ENCODE measurements at regions not wholly inside any gene's neighbourhood (a gene's known extent, or its start where the extent isn't known, plus 50 kb on each side); places are given as distances from the start of the nearest gene placed in this dataset.
"Not testable (repeated sequence)": the region's sequence is repeated elsewhere in the genome, so short reads cannot be mapped to it uniquely, and the experiment has no call there.

GRCh38 chr1:196160066-196160795, 448.0 kb downstream of the KCNT2 start:
- no peak for DNase-seq

- no peak for DNase-seq
Observed at GRCh38 chr1:196155586-196155985, 452.7 kb downstream of the KCNT2 start.

GRCh38 chr1:196152975-196153374, 455.3 kb downstream of the KCNT2 start:
- no peak for DNase-seq

GRCh38 chr1:196152086-196152485, 456.2 kb downstream of the KCNT2 start:
- no peak for DNase-seq

GRCh38 chr1:196148367-196148970, 459.8 kb downstream of the KCNT2 start:
- DNase-seq = no peak

- DNase-seq = no peak
Observed at GRCh38 chr1:196147530-196147929, 460.7 kb downstream of the KCNT2 start.

- not testable (repeated sequence) for DNase-seq
Observed at GRCh38 chr1:196145151-196145550, 463.1 kb downstream of the KCNT2 start.

- DNase-seq = no peak
Observed at GRCh38 chr1:196144588-196144987, 463.7 kb downstream of the KCNT2 start.

GRCh38 chr1:196143602-196144342, 464.5 kb downstream of the KCNT2 start:
- DNase-seq = no peak

- DNase-seq = no peak
Observed at GRCh38 chr1:196142111-196142640, 466.1 kb downstream of the KCNT2 start.

GRCh38 chr1:196136396-196136795, 471.8 kb downstream of the KCNT2 start:
- no peak for DNase-seq

GRCh38 chr1:196131691-196132090, 476.5 kb downstream of the KCNT2 start:
- DNase-seq = no peak

- DNase-seq = no peak
Observed at GRCh38 chr1:196128835-196129234, 479.4 kb downstream of the KCNT2 start.

GRCh38 chr1:196121181-196121580, 487.1 kb downstream of the KCNT2 start:
- no peak for DNase-seq

- DNase-seq = no peak
Observed at GRCh38 chr1:196115646-196116045, 492.6 kb downstream of the KCNT2 start.

- no peak for DNase-seq
Observed at GRCh38 chr1:196114193-196114592, 494.0 kb downstream of the KCNT2 start.

- not testable (repeated sequence) for DNase-seq
Observed at GRCh38 chr1:196108990-196109389, 499.2 kb downstream of the KCNT2 start.

- no peak for DNase-seq
Observed at GRCh38 chr1:196105901-196106300, 502.3 kb downstream of the KCNT2 start.

GRCh38 chr1:196102826-196103225, 505.4 kb downstream of the KCNT2 start:
- no peak for DNase-seq

- DNase-seq = no peak
Observed at GRCh38 chr1:196098000-196098399, 510.2 kb downstream of the KCNT2 start.

- no peak for DNase-seq
Observed at GRCh38 chr1:196094821-196095220, 513.4 kb downstream of the KCNT2 start.

GRCh38 chr1:196091397-196092135, 516.7 kb downstream of the KCNT2 start:
- no peak for DNase-seq

GRCh38 chr1:196090226-196090625, 518.0 kb downstream of the KCNT2 start:
- DNase-seq = no peak
